Left renal cortex interstitium (tissue), 4 donors: ENCODE measurements at regions not wholly inside any gene's neighbourhood (a gene's known extent, or its start where the extent isn't known, plus 50 kb on each side); places are given as distances from the start of the nearest gene placed in this dataset.
A peak's percentile ranks its signal among the peaks of the same experiment; 100 is the strongest.

Experiments
- DNase-seq, 4 donors: peaks; one replicate each; pipeline ENCODE4 v3.0.0-alpha.2; 2013; ENCODE audit warnings: low read depth in 4 of 4, low spot score in 2 of 4, missing footprints in 1 of 4

DNA sequence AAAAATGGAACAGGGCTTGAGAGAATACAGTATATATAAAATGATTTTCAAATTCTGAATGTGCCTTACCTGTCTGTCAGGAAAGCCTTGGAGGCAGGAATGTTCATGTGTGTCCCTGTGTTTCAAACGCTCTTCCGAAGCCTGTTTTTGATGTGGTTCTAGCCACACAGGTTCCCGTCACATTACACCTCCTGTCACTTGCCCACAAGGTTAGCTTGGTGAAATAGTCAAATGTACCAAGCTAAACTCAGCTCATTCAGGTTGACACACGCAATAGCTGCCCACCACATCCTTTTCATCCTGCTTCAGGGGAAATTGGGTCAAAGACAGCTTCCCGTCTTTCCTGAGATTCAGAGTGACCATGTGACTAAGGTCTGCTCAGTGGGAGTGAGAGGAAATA lies 574.0 kb downstream of the EFNB2 start:
- no peak for DNase-seq

DNA sequence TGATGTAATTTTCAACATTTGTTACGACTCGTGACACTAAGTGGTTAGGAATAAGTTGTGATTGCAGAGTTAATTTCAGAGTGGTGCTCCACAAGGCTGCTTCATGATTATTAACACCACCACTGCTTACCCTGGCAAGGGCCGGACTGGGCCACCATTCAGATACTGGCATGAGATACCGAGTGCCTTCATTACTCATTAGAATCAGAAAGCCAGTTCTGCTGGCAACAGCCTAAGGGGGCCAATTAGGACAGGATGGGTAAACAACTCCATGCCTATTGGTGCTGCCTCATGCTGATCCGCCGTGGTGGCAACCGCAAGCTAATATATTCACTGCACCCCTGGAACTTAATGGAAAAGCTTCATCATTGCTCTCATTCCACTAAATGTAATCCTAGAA lies 575.1 kb downstream of the EFNB2 start:
- no peak for DNase-seq

GRCh38 chr13:105959876-105960275 lies 575.6 kb downstream of the EFNB2 start:
- no peak for DNase-seq

DNA sequence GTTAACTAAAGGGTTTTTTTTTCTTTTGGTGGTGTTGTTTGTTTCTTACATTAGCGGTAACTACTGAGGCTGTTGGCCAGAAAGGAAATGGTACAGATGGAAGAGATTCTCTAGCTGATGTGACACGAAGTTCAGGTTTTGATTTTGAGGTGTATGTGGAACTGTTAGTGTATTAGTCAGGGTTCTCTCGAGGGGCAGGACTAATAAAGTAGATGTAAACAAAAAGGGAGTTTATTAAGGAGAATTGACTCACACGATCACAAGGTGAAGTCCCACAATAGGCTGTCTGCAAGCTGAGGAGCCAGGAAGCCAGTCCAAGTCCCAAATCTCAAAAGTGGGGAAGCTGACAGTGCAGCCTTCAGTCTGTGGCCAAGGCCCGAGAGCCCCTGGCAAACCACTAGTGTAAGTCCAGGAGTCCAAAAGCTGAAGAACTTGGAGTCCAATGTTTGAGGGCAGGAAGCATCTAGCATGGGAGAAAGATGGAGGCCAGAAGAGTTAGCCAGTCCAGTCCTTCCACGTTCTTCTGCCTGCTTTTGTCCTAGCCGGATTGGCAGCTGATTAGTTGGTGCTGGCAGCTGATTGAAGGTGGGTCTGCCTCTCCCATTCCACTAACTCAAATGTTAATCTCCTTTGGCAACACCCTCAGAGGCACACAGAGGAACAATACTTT lies 577.6 kb downstream of the EFNB2 start:
- no peak for DNase-seq

- DNase-seq = no peak
Measured at GRCh38 chr13:105956921-105957320, 578.5 kb downstream of the EFNB2 start.

DNA sequence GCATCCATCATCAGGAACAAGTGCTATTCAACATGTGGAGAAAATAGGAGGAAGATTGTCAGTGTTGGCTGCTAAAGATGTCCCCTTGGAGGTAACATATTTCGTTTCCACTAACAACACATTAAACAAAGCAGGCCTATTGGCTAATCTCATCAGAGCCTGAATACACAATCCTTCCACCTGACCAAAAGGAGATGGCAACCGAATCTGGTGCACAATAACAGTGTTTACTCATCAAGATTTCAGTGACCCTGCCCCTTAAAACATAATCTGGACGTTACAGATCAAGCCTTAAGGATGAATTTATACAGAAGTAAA lies 582.5 kb downstream of the EFNB2 start:
- DNase-seq = no peak

- no peak for DNase-seq
Measured at GRCh38 chr13:105952233-105952972, 583.1 kb downstream of the EFNB2 start.

DNA sequence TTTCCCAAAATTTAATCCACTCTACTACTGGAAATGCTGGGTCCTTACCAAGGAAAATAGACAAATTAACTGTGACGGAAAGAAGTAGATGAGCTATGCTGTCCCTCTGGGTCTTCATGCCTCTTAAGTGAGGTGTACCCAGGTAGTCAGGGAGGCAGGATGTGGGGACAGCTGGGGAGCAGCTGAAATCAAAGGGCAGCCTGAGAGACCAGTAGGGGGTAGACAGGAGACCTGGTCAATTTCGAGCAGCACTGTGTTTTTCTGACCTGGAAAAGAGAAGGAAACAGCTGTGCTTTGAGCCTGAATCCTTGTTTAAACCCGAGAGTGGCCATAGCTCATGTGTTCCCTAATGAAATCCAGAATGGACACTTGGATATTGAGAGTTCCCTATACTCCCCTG lies 587.3 kb downstream of the EFNB2 start:
- DNase-seq = no peak

DNA sequence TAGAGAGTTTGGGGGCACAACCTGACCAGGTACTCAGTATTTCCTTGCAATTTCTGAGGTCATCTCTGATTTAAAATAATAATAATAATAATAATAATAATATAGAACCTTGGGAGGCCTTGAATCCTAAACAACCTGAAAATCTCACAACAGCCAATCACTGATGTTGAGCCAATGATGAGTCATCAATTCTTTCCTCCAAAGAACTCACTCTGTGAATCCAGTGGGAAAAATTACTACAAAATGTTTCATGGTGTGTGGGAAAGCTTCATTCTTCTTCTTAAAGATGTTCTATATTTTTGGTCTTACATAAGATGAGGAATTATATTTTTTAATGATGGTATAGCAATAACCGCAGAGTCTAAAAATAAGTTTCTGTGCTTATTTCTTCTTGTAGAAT lies 594.6 kb downstream of the EFNB2 start:
- DNase-seq = no peak

DNA sequence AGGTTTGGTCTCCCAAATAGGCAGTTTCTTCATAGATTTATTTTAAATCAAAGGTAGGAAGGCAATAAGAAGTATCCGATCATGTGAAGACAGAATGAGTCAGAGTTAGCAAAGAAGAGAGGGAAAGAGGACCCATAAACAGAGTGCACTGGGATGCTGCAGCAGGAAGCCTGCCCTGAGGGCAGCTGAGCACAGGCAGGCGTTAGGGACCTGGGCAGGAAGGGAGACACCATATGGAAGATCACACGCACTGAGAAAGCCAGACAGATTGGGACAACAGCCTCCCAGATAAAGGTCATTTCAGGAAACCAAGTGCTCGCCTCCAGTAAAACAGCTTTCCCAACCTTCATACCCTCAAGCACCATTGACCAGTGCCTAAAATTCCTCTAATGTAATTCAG lies 598.0 kb downstream of the EFNB2 start:
- DNase-seq = no peak

DNA sequence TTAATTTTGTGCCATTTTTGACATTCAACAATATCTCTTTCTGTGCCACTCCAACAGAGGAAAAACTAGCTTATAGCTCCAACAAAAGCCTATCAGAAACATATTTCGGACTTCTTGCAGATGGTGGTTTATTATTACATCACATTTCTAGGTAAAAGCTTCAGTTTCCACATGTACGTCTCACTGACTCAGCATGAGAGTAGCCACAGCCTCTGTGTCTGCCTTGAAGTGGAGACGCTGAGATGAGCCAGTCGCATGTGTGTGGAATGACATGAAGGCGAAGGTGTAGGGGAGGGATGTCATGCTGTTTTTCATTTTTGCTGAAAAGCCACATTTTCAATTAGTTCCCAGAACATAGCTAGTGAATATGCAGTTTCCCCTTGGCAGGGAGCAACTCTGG lies 598.6 kb downstream of the EFNB2 start:
- no peak for DNase-seq

DNA sequence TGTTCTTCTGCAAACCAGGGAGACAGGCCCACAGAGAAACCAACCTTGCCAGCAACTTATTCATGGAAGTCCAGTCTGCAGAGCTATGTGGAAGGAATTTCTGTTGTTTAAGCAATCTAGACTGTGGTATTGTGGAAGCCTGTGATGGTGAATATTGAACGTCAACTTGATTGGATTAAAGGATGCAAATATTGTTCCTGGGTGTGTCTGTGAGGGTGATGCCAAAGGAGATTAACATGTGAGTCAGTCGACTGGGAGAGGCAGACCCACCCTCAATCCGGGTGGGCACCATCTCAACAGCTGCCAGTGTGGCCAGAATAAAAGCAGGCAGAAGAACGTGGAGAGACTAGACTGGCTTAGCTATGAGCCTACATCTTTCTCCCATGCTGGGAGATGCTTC lies 606.0 kb downstream of the EFNB2 start:
- no peak for DNase-seq

GRCh38 chr13:105928901-105929300 lies 606.6 kb downstream of the EFNB2 start:
- DNase-seq = no peak

GRCh38 chr13:105928048-105928447 lies 607.4 kb downstream of the EFNB2 start:
- DNase-seq = no peak

GRCh38 chr13:105925496-105925895 lies 610.0 kb downstream of the EFNB2 start:
- DNase-seq = no peak

DNA sequence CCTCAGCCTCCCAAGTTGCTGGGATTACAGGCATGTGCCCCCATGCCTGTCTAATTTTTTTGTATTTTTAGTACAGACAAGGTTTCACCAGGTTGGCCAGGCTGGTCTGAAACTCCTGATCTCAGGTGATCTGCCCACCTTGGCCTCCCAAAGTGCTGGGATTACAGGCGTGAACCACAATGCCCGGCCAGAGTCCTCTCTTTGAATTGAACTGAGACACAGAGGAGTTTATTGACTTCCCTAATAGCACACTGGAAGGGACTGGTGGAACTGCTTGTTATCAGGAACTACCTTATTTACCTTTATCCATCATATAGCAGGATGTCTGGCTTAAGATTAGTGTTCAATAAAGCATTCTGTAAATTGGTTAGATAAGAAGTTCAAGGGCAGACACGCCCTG lies 613.8 kb downstream of the EFNB2 start:
- DNase-seq = no peak

DNA sequence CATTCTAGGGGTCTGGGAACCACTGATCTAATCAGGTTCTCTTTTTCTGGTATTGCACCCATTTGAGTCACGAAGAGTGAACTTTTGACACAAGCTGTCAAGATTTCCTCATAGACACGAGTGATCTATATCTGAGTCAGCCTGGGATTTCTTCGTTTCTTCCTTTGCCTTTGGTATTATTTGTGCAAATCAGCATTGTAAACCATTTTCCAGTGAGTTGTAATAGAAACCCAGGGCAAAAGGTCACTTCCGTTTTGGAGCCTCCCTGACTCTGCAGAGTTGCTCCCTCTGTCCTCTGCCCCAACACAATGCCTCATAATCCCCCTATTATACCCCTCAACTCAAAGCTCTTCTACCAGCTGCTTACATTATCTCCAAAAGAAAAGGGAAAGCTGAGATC lies 615.1 kb downstream of the EFNB2 start:
- DNase-seq = no peak

DNA sequence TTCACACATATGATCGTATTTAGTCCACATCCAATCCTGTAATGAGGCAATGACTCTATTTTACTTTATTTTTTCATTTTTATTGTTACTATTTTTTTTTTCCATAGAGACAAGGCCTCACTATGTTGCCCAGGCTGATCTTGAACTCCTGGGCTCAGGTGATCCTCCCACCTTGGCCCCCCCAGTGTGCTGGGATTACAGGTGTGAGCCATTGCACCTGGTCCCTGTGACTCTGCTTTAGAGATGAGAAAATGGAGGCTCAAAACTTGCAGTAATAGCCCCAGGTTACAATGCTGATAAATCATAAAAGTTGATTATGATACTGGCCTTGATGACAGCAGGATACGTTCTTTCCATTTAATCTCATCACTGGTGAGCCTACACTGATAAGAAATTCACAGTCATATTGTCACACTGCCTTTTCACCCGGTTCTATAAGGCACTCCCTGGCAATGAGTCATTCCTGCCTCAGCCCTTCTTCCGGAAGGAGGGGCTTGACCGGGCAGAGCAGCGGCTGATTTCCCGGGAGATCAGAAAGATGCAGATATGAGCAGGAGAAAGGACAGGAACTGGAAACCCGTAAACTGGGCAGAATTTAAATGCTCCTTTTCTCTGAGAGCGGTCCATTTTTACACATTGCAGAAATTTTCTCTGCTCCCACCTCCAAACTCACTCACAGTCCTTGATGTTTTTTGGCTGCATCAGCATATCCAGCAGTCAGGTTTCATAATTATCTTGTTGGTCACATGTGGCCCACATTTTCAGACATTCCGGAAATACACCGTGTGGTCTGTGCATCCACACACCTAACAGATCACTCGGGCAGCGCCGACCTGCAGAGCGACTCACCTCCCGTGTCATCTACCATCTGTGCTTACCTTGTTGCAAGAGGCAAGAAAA lies 616.4 kb downstream of the EFNB2 start:
- DNase-seq = peak in 1 of 4 donors; percentile 3

DNA sequence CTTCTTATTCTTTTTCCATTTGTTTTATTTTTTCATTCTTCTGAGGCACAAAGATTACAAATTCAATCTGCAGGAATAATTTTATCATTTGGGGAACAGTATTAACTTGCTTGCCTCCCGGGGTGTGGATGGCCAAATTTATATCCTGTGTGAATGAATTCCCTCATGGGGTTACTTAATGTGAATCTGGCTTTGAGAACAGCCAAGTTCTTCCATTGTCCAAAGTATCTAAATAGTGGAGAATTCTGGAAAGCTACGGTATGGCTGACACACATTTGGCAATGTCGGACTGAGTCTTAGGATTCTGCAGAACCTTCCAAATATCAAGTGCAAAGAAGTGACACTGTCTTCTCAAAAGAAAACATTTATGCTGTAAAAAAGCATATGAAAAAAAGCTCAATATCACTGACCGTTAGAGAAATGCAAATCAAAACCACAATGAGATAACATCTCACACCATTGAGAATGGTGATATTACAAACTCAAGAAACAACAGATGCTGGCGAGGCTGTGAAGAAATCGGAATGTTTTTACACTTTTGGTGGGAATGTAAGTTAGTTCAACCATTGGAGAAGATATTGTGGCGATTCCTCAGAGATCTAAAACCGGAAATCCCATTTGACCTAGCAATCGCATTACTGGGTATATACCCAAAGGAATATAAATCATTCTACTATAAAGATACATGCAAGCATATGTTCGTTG lies 620.2 kb downstream of the EFNB2 start:
- no peak for DNase-seq

GRCh38 chr13:105914291-105915036 lies 621.0 kb downstream of the EFNB2 start:
- DNase-seq = no peak
